HCT116 (cell line): ENCODE measurements at regions not wholly inside any gene's neighbourhood (a gene's known extent, or its start where the extent isn't known, plus 50 kb on each side); places are given as distances from the start of the nearest gene placed in this dataset.

Experiments used
- ATAC-seq: fragments of 200-7000 bp; cut with Tn5 transposase; 2 replicates; pipeline ENCODE4 v1.9.1; 2020; ENCODE audit warnings: mild to moderate bottlenecking, moderate library complexity
- BruUV-seq: library from RNA; stranded (reverse); fragments of 400-500 nt; replicated peaks from 2 replicates; lab custom pipeline; 2021; lab: Mats Ljungman, UMichigan
- CTCF ChIA-PET: fragments of 300-600 bp; sonication (Branson Sonifier 250); formaldehyde crosslinking; loops from one replicate; lab custom pipeline; 2021; ENCODE audit warnings: antibody characterized with exemption; lab: Charles Lee
- POLR2A ChIA-PET: fragments of 300-600, 350-600 bp; sonication (Branson Sonifier 250); formaldehyde crosslinking; loops from one replicate; lab custom pipeline; 2021; ENCODE audit warnings: antibody characterized with exemption; lab: Charles Lee
- RAD21 ChIA-PET, 2 experiments: fragments of 300-600 bp; sonication (Branson Sonifier 250); formaldehyde crosslinking; loops; one replicate each; lab custom pipeline; 2023; ENCODE audit warnings: low total read pairs in 2 of 2; ENCODE audit not compliant: uncharacterized antibody in 2 of 2, unreplicated experiment in 2 of 2, low non-redundant PET in 1 of 2; lab: Charles Lee
- DNase-seq: peaks from one replicate; pipeline ENCODE4 v3.0.0-alpha.2; 2010; ENCODE audit warnings: low read depth, low spot score
- H2AFZ ChIP-seq: fragments of 200-600 bp; shearing (Covaris generic), sonication (generic); 2 replicates; pipeline ENCODE4 v1.6.1; 2017; ENCODE audit warnings: low read depth, mixed run types, mixed read lengths, antibody characterized with exemption, low read length; ENCODE audit not compliant: poor library complexity, severe bottlenecking
- H3K27ac ChIP-seq: 2 replicates; pipeline ENCODE4 v1.5.1; 2012; ENCODE audit warnings: low read depth, low read length
- H3K27me3 ChIP-seq: fragments of 200-600 bp; sonication (generic); 2 replicates; pipeline ENCODE4 v1.6.1; 2016; ENCODE audit warnings: mixed run types, low read length, mixed read lengths; ENCODE audit not compliant: insufficient read depth
- H3K36me3 ChIP-seq, 2 experiments: fragments of 200-500 bp in 1 of 2; fragments of 200-600 bp in 1 of 2; sonication (Bioruptor generic) in 1 of 2; sonication (generic) in 1 of 2; 2 replicates each; pipeline versions ENCODE4 v1.5.1 to v1.6.1; 2014 to 2016; ENCODE audit warnings: low read length in 2 of 2, inconsistent platforms in 1 of 2, mixed read lengths in 1 of 2, mixed run types in 1 of 2; ENCODE audit not compliant: insufficient read depth in 2 of 2, control insufficient read depth in 1 of 2
- H3K4me1 ChIP-seq, 2 experiments: fragments of 200-600 bp in 1 of 2; sonication (generic) in 1 of 2; 2 replicates each; pipeline versions ENCODE4 v1.5.1 to v1.6.1; 2012 to 2017; ENCODE audit warnings: low read length in 2 of 2, inconsistent platforms in 1 of 2, mild to moderate bottlenecking in 1 of 2, mixed read lengths in 1 of 2, mixed run types in 1 of 2, moderate library complexity in 1 of 2; ENCODE audit not compliant: insufficient read depth in 2 of 2, control insufficient read depth in 1 of 2
- H3K4me2 ChIP-seq: fragments of 200-600 bp; sonication (generic); 2 replicates; pipeline ENCODE4 v1.6.1; 2017; ENCODE audit warnings: mixed run types, low read length, mixed read lengths
- H3K4me3 ChIP-seq, 2 experiments: fragments of 200-600 bp in 1 of 2; sonication (generic) in 1 of 2; replicated peaks in 1 of 2; 2 replicates each; pipeline ENCODE4 v1.5.1; 2011 to 2016; ENCODE audit warnings: low read length in 2 of 2, control low read depth in 1 of 2, low read depth in 1 of 2, mild to moderate bottlenecking in 1 of 2, mixed read lengths in 1 of 2, mixed run types in 1 of 2
- H3K79me2 ChIP-seq: fragments of 200-600 bp; sonication (generic); 2 replicates; pipeline ENCODE4 v1.6.1; 2017; ENCODE audit warnings: mild to moderate bottlenecking, mixed run types, low read length, moderate library complexity, mixed read lengths; ENCODE audit not compliant: insufficient read depth
- H3K9ac ChIP-seq: fragments of 200-600 bp; sonication (generic); 2 replicates; pipeline ENCODE4 v1.6.1; 2016; ENCODE audit warnings: low read length, mixed read lengths
- H3K9me2 ChIP-seq: fragments of 200-600 bp; sonication (generic), shearing (Covaris generic); 2 replicates; pipeline ENCODE4 v1.6.1; 2017; ENCODE audit warnings: mixed run types, mild to moderate bottlenecking, moderate library complexity; ENCODE audit not compliant: insufficient read depth
- H3K9me3 ChIP-seq, 2 experiments: fragments of 200-500 bp in 1 of 2; fragments of 200-600 bp in 1 of 2; sonication (Bioruptor generic) in 1 of 2; sonication (generic) in 1 of 2; 2 replicates each; pipeline ENCODE4 v1.6.1; 2014 to 2017; ENCODE audit warnings: low read length in 2 of 2, mixed read lengths in 2 of 2, inconsistent platforms in 1 of 2, low read depth in 1 of 2, mild to moderate bottlenecking in 1 of 2, mixed run types in 1 of 2, moderate library complexity in 1 of 2; ENCODE audit not compliant: control insufficient read depth in 1 of 2, insufficient read depth in 1 of 2
- H4K20me1 ChIP-seq: fragments of 200-600 bp; sonication (generic), shearing (Covaris generic); 2 replicates; pipeline ENCODE4 v1.6.1; 2017; ENCODE audit warnings: mixed run types, mild to moderate bottlenecking, moderate library complexity; ENCODE audit not compliant: insufficient read depth
- ATF3 ChIP-seq: IDR thresholded peaks from 2 replicates; pipeline ENCODE4 v1.6.1; 2012
- CBX3 ChIP-seq: IDR thresholded peaks from 2 replicates; pipeline ENCODE4 v1.6.1; 2012; ENCODE audit warnings: low read depth
- CEBPB ChIP-seq: IDR thresholded peaks from 2 replicates; pipeline ENCODE4 v1.6.1; 2012; ENCODE audit warnings: low read depth
- CTCF ChIP-seq, 3 experiments: fragments of 200-600 bp in 1 of 3; sonication (generic) in 1 of 3; IDR thresholded peaks in 2 of 3; conservative IDR thresholded peaks in 1 of 3; 2 replicates each; pipeline ENCODE4 v1.5.1; 2012 to 2017; ENCODE audit warnings: low read depth in 2 of 3, low read length in 2 of 3, antibody characterized with exemption in 1 of 3, borderline replicate concordance in 1 of 3, control low read depth in 1 of 3, mild to moderate bottlenecking in 1 of 3, mixed read lengths in 1 of 3, mixed run types in 1 of 3, moderate library complexity in 1 of 3; ENCODE audit not compliant: insufficient read depth in 1 of 3
- EGR1 ChIP-seq: IDR thresholded peaks from 2 replicates; pipeline ENCODE4 v1.6.1; 2012; ENCODE audit warnings: low read depth
- ELF1 ChIP-seq: IDR thresholded peaks from 2 replicates; pipeline ENCODE4 v1.6.1; 2012; ENCODE audit warnings: low read depth, borderline replicate concordance
- EZH2 ChIP-seq: fragments of 200-600 bp; sonication (generic); IDR thresholded peaks from 2 replicates; pipeline ENCODE4 v1.6.1; 2017; ENCODE audit warnings: antibody characterized with exemption, mixed run types
- EZH2phosphoT487 ChIP-seq: fragments of 200-600 bp; IDR thresholded peaks from 2 replicates; pipeline ENCODE4 v1.6.1; 2018; ENCODE audit warnings: antibody characterized with exemption, borderline replicate concordance
- JUND ChIP-seq: IDR thresholded peaks from 2 replicates; pipeline ENCODE4 v1.6.1; 2012
- POLR2AphosphoS5 ChIP-seq: IDR thresholded peaks from 2 replicates; pipeline ENCODE4 v1.6.1; 2011; ENCODE audit warnings: mild to moderate bottlenecking, low read depth, low read length, moderate library complexity
- RAD21 ChIP-seq: IDR thresholded peaks from 2 replicates; pipeline ENCODE4 v1.6.1; 2012; ENCODE audit warnings: low read depth, mild to moderate bottlenecking
- REST ChIP-seq: IDR thresholded peaks from 2 replicates; pipeline ENCODE4 v1.6.1; 2012; ENCODE audit warnings: low read depth
- SIN3A ChIP-seq: IDR thresholded peaks from 2 replicates; pipeline ENCODE4 v1.6.1; 2012; ENCODE audit warnings: low read depth
- SRF ChIP-seq: IDR thresholded peaks from 2 replicates; pipeline ENCODE4 v1.6.1; 2012; ENCODE audit warnings: low read depth
- TCF7L2 ChIP-seq: IDR thresholded peaks from 2 replicates; pipeline ENCODE4 v1.7.0; 2011; ENCODE audit warnings: borderline replicate concordance, inconsistent platforms; ENCODE audit not compliant: insufficient read depth, insufficient read length; ENCODE audit errors: extremely low read depth
- YY1 ChIP-seq: IDR thresholded peaks from 2 replicates; pipeline ENCODE4 v1.6.1; 2011; ENCODE audit warnings: low read length, low read depth, moderate library complexity, mild to moderate bottlenecking; ENCODE audit not compliant: insufficient replicate concordance; ENCODE audit errors: extremely low read depth
- intact Hi-C: fragments of 100-400 bp; cut with micrococcal nuclease; formaldehyde crosslinking; loops from 2 replicates; pipeline ENCODE4 v1.10.0; 2022

GRCh38 chr4:45569619-45570018 lies 554.2 kb downstream of the GABRG1 start:
- no TSS peak for BruUV-seq
- H3K4me1 ChIP-seq: no peaks in the 10 kb centered on the region
- H3K4me3 ChIP-seq: no peak overlapping the region
- peaks cover 11 to 25% of the 10 kb centered on the region in 2 experiments; a peak in 2 of 4 replicates for H3K9me3 ChIP-seq
- POLR2A ChIA-PET: no interaction called here
- no peaks in the 10 kb centered on the region for H3K27me3 ChIP-seq
- DNase-seq (no peak), ATAC-seq (no peak)
- TF ChIP-seq EZH2: no peak
- no peak for TF ChIP-seq ATF3
- no peak for TF ChIP-seq TCF7L2
- TF ChIP-seq JUND: no peak
- CTCF ChIA-PET: no interaction called here
- no peaks in the 10 kb centered on the region for H3K79me2 ChIP-seq
- H2AFZ ChIP-seq: no peak overlapping the region
- H3K36me3 ChIP-seq: no peaks in the 10 kb centered on the region
- no peaks in the 10 kb centered on the region for H3K9me2 ChIP-seq
- H3K27ac ChIP-seq: no peak overlapping the region
- RAD21 ChIA-PET: no interaction called here
- H3K4me2 ChIP-seq: no peak overlapping the region
- no peak overlapping the region for H3K9ac ChIP-seq
- intact Hi-C loops: no loop called here
- H4K20me1 ChIP-seq: no peaks in the 10 kb centered on the region

- intact Hi-C loops: no loop called here
- no peaks in the 10 kb centered on the region for H3K9me2 ChIP-seq
- ChIA-PET RAD21 (no interaction called here), POLR2A (no interaction called here), CTCF (no interaction called here)
- no peaks in the 10 kb centered on the region for H3K79me2 ChIP-seq
- no peak overlapping the region for H3K9ac ChIP-seq
- no peak overlapping the region for H2AFZ ChIP-seq
- H4K20me1 ChIP-seq: no peaks in the 10 kb centered on the region
- no peaks in the 10 kb centered on the region for H3K27me3 ChIP-seq
- H3K27ac ChIP-seq: no peak overlapping the region
- no peak for ATAC-seq
- no peaks in the 10 kb centered on the region for H3K4me1 ChIP-seq
- H3K4me3 ChIP-seq: no peak overlapping the region
- peaks cover 11 to 25% of the 10 kb centered on the region in 2 experiments; a peak in 2 of 4 replicates for H3K9me3 ChIP-seq
- no peak overlapping the region for H3K4me2 ChIP-seq
- no peaks in the 10 kb centered on the region for H3K36me3 ChIP-seq
- BruUV-seq: no TSS peak
- no peak for DNase-seq
- TF ChIP-seq EGR1 (no peak), CBX3 (no peak), EZH2phosphoT487 (no peak), ELF1 (no peak), REST (no peak), CEBPB (no peak), CTCF (IDR thresholded peaks at IDR 0.05 in 2 of 3, conservative IDR thresholded peaks at IDR 0.05 in 1 of 3; ENCODE audit: borderline replicate concordance in 1 of 3, insufficient read depth in 1 of 3, low read depth in 2 of 3, low read length in 2 of 3) (no peak), YY1 (no peak), JUND (no peak), SIN3A (no peak), SRF (no peak), RAD21 (no peak), POLR2AphosphoS5 (no peak)
Measured at GRCh38 chr4:45568694-45569093, 555.2 kb downstream of the GABRG1 start.
